ENCODE measurements at regions not wholly inside any gene's neighbourhood (a gene's known extent, or its start where the extent isn't known, plus 50 kb on each side); places are given as distances from the start of the nearest gene placed in this dataset.

- DNase-seq (ENCODE audit: low spot score in 2 of 2) = no peak
- Histone ChIP-seq H3K27ac (no peak overlapping the region), H3K27me3 (no peaks in the 10 kb centered on the region), H3K4me3 (no peak overlapping the region), H3K4me1 (no peaks in the 10 kb centered on the region), H3K9me3 (no peaks in the 10 kb centered on the region), H3K36me3 (no peaks in the 10 kb centered on the region)
- WGBS = 95% methylated on average over 1 of the region's 1 CpG
- TF ChIP-seq CTCF (IDR thresholded peaks at IDR 0.05) (no peak), POLR2AphosphoS5 (IDR thresholded peaks at IDR 0.05) (no peak), POLR2A (IDR thresholded peaks at IDR 0.05) (no peak), EP300 (IDR thresholded peaks at IDR 0.05) (no peak)
Observed at GRCh38 chr5:101103874-101104273, 200.8 kb upstream of the ST8SIA4 start.

GRCh38 chr5:101102506-101102905 is 199.4 kb upstream of the ST8SIA4 start:
- Histone ChIP-seq H3K27me3 (no peaks in the 10 kb centered on the region), H3K27ac (no peak overlapping the region), H3K9me3 (no peaks in the 10 kb centered on the region), H3K4me3 (no peak overlapping the region), H3K36me3 (no peaks in the 10 kb centered on the region), H3K4me1 (no peaks in the 10 kb centered on the region)
- no peak for DNase-seq (ENCODE audit: low spot score in 2 of 2)
- TF ChIP-seq EP300 (IDR thresholded peaks at IDR 0.05) (no peak), POLR2A (IDR thresholded peaks at IDR 0.05) (no peak), POLR2AphosphoS5 (IDR thresholded peaks at IDR 0.05) (no peak), CTCF (IDR thresholded peaks at IDR 0.05) (no peak)

- WGBS = 83% methylated on average over 1 of the region's 1 CpG
- Histone ChIP-seq H3K4me1 (no peaks in the 10 kb centered on the region), H3K27me3 (no peaks in the 10 kb centered on the region), H3K4me3 (no peak overlapping the region), H3K9me3 (no peaks in the 10 kb centered on the region), H3K27ac (no peak overlapping the region), H3K36me3 (no peaks in the 10 kb centered on the region)
- DNase-seq (ENCODE audit: low spot score in 2 of 2) = no peak
- no peak for TF ChIP-seq POLR2AphosphoS5 (IDR thresholded peaks at IDR 0.05)
- no peak for TF ChIP-seq POLR2A (IDR thresholded peaks at IDR 0.05)
- no peak for TF ChIP-seq CTCF (IDR thresholded peaks at IDR 0.05)
- TF ChIP-seq EP300 (IDR thresholded peaks at IDR 0.05) = no peak
Observed at GRCh38 chr5:101091902-101092301, 188.8 kb upstream of the ST8SIA4 start.

- WGBS = 91% methylated on average over 1 of the region's 1 CpG
- H3K4me1 ChIP-seq = no peaks in the 10 kb centered on the region
- H3K4me3 ChIP-seq = no peak overlapping the region
- H3K36me3 ChIP-seq = no peaks in the 10 kb centered on the region
- no peaks in the 10 kb centered on the region for H3K27me3 ChIP-seq
- TF ChIP-seq EP300 (IDR thresholded peaks at IDR 0.05) (no peak), POLR2A (IDR thresholded peaks at IDR 0.05) (no peak), CTCF (IDR thresholded peaks at IDR 0.05) (no peak), POLR2AphosphoS5 (IDR thresholded peaks at IDR 0.05) (no peak)
- no peak for DNase-seq (ENCODE audit: low spot score in 2 of 2)
- H3K27ac ChIP-seq = no peak overlapping the region
- H3K9me3 ChIP-seq = no peaks in the 10 kb centered on the region
Observed at GRCh38 chr5:101084353-101084752, 181.3 kb upstream of the ST8SIA4 start.

GRCh38 chr5:101080462-101081240 is 177.6 kb upstream of the ST8SIA4 start:
- no peaks in the 10 kb centered on the region for H3K27me3 ChIP-seq
- H3K4me1 ChIP-seq = no peaks in the 10 kb centered on the region
- H3K4me3 ChIP-seq = no peak overlapping the region
- no peak overlapping the region for H3K27ac ChIP-seq
- TF ChIP-seq POLR2A (IDR thresholded peaks at IDR 0.05) (no peak), CTCF (IDR thresholded peaks at IDR 0.05) (no peak), EP300 (IDR thresholded peaks at IDR 0.05) (no peak), POLR2AphosphoS5 (IDR thresholded peaks at IDR 0.05) (no peak)
- DNase-seq (ENCODE audit: low spot score in 2 of 2) = no peak
- H3K9me3 ChIP-seq = no peaks in the 10 kb centered on the region
- WGBS = 59% methylated on average over 5 of the region's 5 CpGs
- no peaks in the 10 kb centered on the region for H3K36me3 ChIP-seq

Data from suprapubic skin (tissue), 4 donors.